ENCODE measurements at regions not wholly inside any gene's neighbourhood (a gene's known extent, or its start where the extent isn't known, plus 50 kb on each side); places are given as distances from the start of the nearest gene placed in this dataset.

- no peak for ATAC-seq
- intact Hi-C loops (cut with DNase I): no loop called here
Observed at GRCh38 chr4:111681751-111682150, 463.5 kb upstream of the FAM241A start.

GRCh38 chr4:111685205-111685604 lies 460.0 kb upstream of the FAM241A start:
- intact Hi-C loops (cut with DNase I): no loop called here
- no peak for ATAC-seq
- DNase-seq: no peak

More at GRCh38 chr4:111681751-111682150, 463.5 kb upstream of the FAM241A start:
- no peak for DNase-seq

- ATAC-seq (peak; percentile 74 to 94), DNase-seq (no peak)
- intact Hi-C loops (cut with DNase I): no loop called here
Observed at GRCh38 chr4:111689214-111689613, 456.0 kb upstream of the FAM241A start.

DNA sequence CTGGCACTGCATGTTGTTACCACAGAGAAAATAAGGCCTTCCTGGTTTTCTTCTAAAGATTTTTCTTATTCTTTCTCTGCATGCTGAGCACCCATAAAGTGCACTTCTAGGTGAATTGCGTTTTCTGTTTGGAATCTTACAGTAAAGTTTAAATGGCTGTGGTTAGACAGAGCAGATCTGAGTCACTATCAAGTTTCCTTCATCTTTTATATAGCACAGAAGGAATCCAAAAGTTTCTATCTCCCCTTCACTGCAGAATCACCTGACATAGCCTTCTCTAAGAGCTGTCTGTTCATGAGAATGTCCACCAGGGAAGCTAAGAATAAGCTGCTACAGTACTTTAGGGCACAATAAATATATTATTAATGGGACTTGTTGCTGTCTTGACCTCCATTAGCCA lies 455.5 kb upstream of the FAM241A start:
- DNase-seq (no peak), ATAC-seq (peak in 1 of 2 donors; percentile 22)
- intact Hi-C loops (cut with DNase I): no loop called here

DNA sequence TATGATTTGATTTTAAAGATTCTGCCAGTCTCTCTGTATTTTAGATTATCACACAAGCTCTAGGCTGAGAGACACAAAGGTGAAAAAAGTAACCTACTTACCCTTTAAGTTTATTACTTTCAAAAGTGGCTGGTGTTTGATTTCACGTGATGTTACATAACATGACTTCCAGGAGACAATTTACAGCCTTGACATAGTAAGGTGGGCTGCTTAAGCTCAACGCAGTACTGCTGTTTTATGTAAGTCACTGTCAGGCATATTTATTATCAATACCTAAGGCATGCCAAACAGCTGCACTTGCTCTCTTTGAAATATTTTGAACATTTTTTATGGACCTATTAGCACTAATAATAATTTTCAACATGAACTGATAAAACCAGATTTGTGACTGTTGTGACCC lies 451.5 kb upstream of the FAM241A start:
- intact Hi-C loops (cut with DNase I): no loop called here
- DNase-seq (no peak), ATAC-seq (no peak)

DNA sequence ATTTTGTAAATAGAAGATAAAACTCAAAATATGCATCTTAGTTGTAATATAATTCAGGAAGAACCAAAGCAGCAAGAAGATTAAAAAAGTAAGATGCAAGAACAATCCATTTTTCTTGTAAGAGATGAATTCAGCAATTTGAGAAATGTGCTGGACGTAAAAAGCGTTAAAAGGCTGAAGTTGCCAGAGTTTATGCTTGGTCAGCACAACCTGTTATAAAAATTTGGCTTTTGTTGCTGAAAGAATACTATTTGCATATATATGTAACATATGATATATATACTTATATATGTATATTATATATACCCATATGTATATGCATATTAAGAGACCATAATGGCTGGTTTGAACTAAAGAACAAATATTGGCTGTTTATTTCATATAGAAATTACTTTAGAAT lies 449.6 kb upstream of the FAM241A start:
- intact Hi-C loops (cut with DNase I): no loop called here
- DNase-seq (no peak), ATAC-seq (no peak)

DNA sequence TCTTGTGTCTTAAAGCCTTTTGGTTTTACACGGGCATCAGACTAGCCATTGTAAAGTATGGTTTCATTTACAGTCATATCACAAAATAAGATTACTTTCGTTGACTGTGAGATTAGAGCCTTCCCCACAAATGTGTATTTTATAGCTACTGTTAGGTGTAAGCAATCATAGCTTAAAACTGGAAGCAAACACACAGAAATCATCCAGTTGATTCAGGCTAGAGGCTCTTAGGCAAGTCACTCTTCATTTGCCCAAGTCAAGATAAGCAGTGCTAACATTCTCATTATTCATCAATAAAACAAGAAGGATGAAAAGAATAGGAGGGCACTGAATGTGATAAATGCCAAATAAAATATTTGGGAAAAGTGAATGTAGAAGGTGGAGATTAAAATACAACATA lies 448.7 kb upstream of the FAM241A start:
- ATAC-seq: no peak
- DNase-seq: no peak
- intact Hi-C loops (cut with DNase I): no loop called here

DNA sequence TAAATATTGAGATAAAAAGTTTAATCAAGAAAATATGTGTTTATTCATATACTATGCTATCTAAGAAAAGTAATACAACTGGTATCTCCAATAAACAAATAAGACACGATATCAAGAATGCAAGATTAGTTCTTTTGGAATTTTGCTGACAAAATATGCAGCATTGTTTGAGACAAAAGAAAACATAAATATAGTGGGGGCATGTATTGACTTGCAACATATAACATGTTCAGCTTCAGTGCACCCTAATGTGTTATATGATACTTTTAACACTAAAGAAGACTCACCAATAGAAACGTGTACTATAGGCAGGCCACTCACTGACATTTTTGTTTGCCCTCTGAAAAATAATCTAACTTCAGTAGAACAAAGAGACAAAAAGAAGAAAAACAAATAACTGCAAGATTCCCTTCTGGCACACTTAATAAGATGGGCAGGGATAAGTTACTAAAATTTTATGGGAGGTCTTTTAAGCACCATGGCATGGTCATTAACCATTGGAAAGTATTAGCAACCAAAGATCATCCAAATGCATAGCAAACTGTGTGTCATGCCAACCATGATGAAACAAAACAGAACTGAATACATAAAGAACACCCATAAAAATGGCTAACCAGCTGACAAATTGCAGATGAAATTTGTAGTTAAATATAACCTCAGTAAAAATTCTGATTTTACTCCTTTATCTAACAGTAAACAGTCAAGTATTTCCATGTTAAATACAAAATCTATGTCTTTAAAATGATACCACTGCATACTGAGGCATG lies 447.9 kb upstream of the FAM241A start:
- intact Hi-C loops (cut with DNase I): no loop called here
- DNase-seq: no peak
- ATAC-seq: no peak

GRCh38 chr4:111698361-111698760 lies 446.9 kb upstream of the FAM241A start:
- intact Hi-C loops (cut with DNase I): no loop called here
- DNase-seq: no peak
- no peak for ATAC-seq

DNA sequence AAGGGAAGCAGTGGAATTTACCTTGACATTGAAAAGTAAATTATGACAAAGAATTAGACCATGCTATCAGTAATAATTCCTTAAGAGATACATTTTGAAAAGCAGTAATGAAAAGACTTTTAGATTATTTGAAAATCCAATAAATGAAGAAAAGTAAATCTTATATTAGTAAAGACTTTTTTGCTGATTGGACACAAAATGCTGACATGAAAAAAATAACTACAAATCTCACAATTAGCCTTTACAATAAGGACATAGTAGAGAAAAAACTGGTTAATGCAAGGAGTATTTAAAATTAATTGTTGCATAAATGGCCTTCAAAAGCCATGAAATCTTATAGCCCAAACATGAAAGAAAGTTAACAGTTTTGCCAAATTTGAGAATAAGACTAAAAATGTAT lies 446.1 kb upstream of the FAM241A start:
- DNase-seq: no peak
- intact Hi-C loops (cut with DNase I): no loop called here
- ATAC-seq: no peak

DNA sequence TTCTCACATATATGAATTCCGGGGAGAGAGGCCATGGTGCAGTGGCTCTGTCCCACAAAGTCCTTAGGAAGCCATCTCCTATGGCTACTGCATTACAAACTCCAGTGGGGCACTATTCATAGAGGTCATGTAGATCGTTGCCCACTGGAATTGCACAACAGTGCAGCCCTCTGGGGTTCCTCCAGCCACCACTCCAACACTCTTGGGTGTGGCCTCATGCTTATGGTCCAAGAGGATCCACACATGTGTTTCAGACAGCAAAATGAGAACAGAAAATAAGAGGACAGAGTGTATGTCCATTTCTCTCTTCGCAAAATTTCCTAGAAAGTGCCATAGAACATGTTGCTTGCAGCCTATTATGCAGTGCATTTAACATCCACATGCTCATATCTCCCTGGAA lies 444.2 kb upstream of the FAM241A start:
- intact Hi-C loops (cut with DNase I): no loop called here
- no peak for ATAC-seq
- no peak for DNase-seq

DNA sequence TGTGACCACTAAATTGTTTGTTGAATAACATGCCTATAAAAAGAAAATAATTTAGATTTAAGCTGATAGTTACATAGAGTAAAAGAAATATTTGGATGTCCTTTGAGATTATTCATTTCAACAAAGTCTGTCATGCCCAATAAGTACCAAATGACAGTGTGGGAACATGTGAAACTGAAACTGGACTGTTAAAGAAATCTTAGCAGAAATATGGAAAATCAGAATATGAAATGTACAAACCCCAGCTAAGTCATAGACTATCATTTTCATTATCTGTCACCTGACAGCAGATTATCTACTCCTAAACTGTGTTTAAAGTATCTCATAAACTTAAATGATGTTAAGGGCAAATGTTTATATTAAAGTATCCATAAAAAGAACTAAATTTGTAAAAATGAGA lies 437.8 kb upstream of the FAM241A start:
- ATAC-seq: no peak
- intact Hi-C loops (cut with DNase I): no loop called here
- DNase-seq: no peak

DNA sequence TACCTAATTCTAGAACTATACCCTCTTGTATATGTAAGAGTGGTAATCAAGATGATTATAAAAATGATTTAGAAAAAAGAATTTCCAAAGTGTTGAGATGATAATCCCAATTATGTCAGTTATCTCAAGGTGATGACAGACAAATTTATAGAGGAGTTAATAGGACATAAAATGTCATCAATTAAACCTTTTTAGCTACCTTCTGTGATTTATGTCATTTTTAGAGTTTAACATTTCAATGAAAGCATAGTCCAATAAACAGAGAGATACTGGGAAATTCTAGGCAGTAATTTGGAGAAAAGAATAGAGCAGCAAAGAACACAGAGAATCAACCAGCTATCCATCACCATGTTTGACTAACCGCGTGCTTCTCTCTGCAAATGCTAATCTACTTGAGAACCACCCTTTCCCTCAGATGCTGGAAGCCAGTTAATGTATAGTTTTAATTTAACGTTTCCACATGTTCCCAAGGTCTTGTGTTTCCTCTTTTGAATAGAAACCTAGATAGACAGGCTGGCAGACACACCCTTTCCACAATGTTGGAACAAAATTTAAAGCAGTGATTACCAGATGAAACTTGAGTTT lies 433.1 kb upstream of the FAM241A start:
- DNase-seq (no peak), ATAC-seq (no peak)
- intact Hi-C loops (cut with DNase I): no loop called here

- ATAC-seq (no peak), DNase-seq (no peak)
- intact Hi-C loops (cut with DNase I): no loop called here
Observed at GRCh38 chr4:111713276-111713675, 432.0 kb upstream of the FAM241A start.

DNA sequence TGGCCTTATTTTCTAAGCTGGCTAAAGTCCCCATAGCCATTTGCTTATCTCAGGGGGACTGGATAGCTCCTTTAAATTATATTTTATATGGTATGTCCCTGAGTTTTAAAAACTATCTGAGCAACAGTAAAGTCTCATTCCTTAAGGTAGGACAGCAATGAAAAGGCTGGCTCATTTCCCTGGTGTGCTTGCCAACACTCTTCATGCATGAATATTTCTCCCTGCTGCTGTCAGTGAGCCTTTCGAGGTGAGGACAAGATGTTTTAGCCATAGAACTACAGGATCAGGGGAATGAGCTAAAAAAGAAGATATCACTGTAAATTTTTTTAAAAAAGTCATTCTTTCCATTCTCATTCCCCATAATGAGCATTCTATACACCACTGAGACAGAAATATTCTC lies 427.3 kb upstream of the FAM241A start:
- ATAC-seq (peak in 1 of 2 donors; percentile 38), DNase-seq (no peak)
- intact Hi-C loops (cut with DNase I): no loop called here

- no peak for DNase-seq
- ATAC-seq: no peak
- intact Hi-C loops (cut with DNase I): no loop called here
Observed at GRCh38 chr4:111718763-111719559, 426.3 kb upstream of the FAM241A start.

GRCh38 chr4:111720866-111721265 lies 424.4 kb upstream of the FAM241A start:
- intact Hi-C loops (cut with DNase I): no loop called here
- DNase-seq (no peak), ATAC-seq (no peak)

DNA sequence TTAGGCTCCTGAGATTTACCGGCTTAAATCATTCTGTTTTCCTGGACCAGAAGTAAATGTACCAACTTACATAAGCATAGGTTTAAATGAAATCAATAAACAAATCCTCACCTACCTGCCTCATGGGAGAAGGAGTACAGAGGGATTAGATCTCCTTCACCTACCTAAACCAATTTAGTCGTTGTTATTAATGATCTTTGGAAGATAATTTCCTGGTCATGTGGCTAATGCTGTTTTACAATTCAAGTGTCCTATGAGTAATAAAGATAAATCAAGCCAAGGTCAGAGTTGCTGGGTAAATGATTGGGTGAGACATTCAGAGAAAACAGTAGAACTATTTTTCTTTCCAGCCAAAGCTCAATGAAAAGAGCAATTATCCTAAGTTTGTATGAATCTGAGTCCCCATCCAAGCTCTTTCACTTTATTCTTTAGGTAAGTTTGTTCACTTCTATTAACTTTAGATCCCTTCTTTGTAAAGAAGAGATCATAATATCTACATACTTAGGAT lies 423.0 kb upstream of the FAM241A start:
- DNase-seq: no peak
- no peak for ATAC-seq
- intact Hi-C loops (cut with DNase I): no loop called here

DNA sequence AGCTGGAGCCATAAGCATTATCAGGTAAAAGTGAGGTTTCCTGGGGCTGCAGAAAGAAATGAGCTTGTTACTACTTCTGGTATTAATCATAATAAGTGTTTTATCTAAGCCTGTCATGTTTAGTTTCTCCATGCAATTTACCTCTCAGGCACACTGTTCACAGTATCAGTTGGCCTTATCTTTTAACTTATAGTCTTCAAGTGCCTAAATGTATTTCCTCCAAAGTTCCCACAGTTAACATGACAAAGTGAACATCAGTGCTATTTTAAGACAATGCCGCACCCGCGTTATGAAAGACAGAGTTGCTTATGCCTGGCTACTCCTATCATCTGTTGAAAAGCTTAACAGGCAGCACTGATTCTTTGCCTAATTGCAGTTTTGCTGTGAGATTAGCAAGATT lies 408.7 kb upstream of the FAM241A start:
- DNase-seq (no peak), ATAC-seq (no peak)
- intact Hi-C loops (cut with DNase I): no loop called here

DNA sequence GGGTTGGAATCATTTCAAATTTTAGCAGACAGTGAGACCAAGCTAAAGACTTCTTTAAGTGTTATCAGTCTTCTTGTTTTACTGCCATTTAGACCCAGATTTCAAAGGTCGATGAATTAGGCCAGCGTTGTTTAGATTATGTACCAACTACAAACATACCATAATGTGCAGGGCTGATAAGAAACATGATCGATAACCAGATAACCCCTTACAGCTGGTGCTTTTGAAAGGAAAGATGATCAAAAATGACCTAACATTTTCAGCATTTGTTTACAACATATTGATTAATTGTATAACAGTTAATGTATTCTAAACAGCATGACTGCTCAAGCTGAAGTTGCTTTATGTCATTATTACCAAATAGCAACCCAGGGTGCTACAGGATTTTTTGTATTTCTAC lies 400.4 kb upstream of the FAM241A start:
- DNase-seq: no peak
- ATAC-seq: no peak
- intact Hi-C loops (cut with DNase I): no loop called here

Measured in left cardiac atrium (tissue), 4 donors.